K562 (cell line): ENCODE measurements at regions not wholly inside any gene's neighbourhood (a gene's known extent, or its start where the extent isn't known, plus 50 kb on each side); places are given as distances from the start of the nearest gene placed in this dataset.

ENCODE experiments used
- ATAC-seq: fragments of 200-7000 bp; cut with Tn5 transposase; 3 replicates; pipeline ENCODE4 v1.9.1; 2020; ENCODE audit warnings: moderate library complexity
- BruUV-seq: library from RNA; stranded (reverse); fragments of 400-500 nt; replicated peaks from 2 replicates; lab custom pipeline; 2021; lab: Mats Ljungman, UMichigan
- CTCF ChIA-PET: fragments of 300-600 bp; formaldehyde crosslinking; extraction: SDS; loops from one replicate; lab custom pipeline; 2021; ENCODE audit warnings: low intra/inter-chr PET ratio; lab: Yijun Ruan, JAX
- POLR2A ChIA-PET: fragments of 300-600, 350-650 bp; sonication (Branson Sonifier 250); formaldehyde crosslinking; extraction: SDS; loops from one replicate; lab custom pipeline; 2021; ENCODE audit warnings: antibody characterized with exemption, inconsistent platforms; lab: Yijun Ruan, JAX
- DNase-seq, 4 experiments: peaks; one replicate each; pipeline versions ENCODE4 v3.0.0 to v3.0.0-alpha.2; 2011 to 2018; ENCODE audit warnings: low spot score in 3 of 4, mixed read lengths in 3 of 4; ENCODE audit errors: extremely low read depth in 1 of 4
- FAIRE-seq: peaks from 2 replicates; lab custom pipeline; 2011; peaks lifted over from hg19 to GRCh38; lab: Jason Lieb, UNC
- H2AFZ ChIP-seq: 2 replicates; pipeline ENCODE4 v1.6.0; 2011; ENCODE audit warnings: low read depth, low read length, control low read depth, inconsistent platforms
- H3K27ac ChIP-seq: fragments of 200-600 bp; 3 replicates; pipeline ENCODE4 v1.8.0; 2011; ENCODE audit warnings: low read depth, mild to moderate bottlenecking, control low read depth, inconsistent platforms, low read length, moderate library complexity, mixed read lengths; ENCODE audit errors: extremely low read depth
- H3K27me3 ChIP-seq, 2 experiments: fragments of 300-600 bp in 1 of 2; 2 replicates in 1 of 2; 3 replicates in 1 of 2; pipeline versions ENCODE4 v1.6.0 to v1.8.0; 2011; ENCODE audit warnings: inconsistent platforms in 2 of 2, low read length in 2 of 2, mild to moderate bottlenecking in 1 of 2, mixed read lengths in 1 of 2, moderate library complexity in 1 of 2; ENCODE audit not compliant: control insufficient read depth in 2 of 2, insufficient read depth in 2 of 2
- H3K36me3 ChIP-seq: fragments of 300-600 bp; 3 replicates; pipeline ENCODE4 v1.8.0; 2011; ENCODE audit warnings: mild to moderate bottlenecking, low read length, inconsistent platforms; ENCODE audit not compliant: control insufficient read depth, insufficient read depth
- H3K4me1 ChIP-seq, 2 experiments: fragments of 200-600 bp in 1 of 2; replicated peaks in 1 of 2; 2 replicates in 1 of 2; 3 replicates in 1 of 2; pipeline versions ENCODE4 v1.5.1 to v1.8.0; 2011; ENCODE audit warnings: inconsistent platforms in 2 of 2, low read length in 2 of 2, mild to moderate bottlenecking in 1 of 2, mixed read lengths in 1 of 2, moderate library complexity in 1 of 2; ENCODE audit not compliant: control insufficient read depth in 2 of 2, insufficient read depth in 2 of 2
- H3K4me2 ChIP-seq: 2 replicates; pipeline ENCODE4 v1.6.1; 2011; ENCODE audit warnings: low read length, control low read depth, inconsistent platforms, mixed read lengths; ENCODE audit not compliant: insufficient read depth
- H3K4me3 ChIP-seq: fragments of 200-600 bp; sonication (generic), shearing (Covaris generic); 2 replicates; pipeline ENCODE4 v1.5.1; 2016; ENCODE audit warnings: control low read depth, inconsistent platforms
- H3K79me2 ChIP-seq: fragments of 200-600 bp; 3 replicates; pipeline ENCODE4 v1.8.0; 2011; ENCODE audit warnings: low read length, inconsistent platforms; ENCODE audit not compliant: control insufficient read depth, insufficient read depth
- H3K9ac ChIP-seq, 2 experiments: 2 replicates each; pipeline versions ENCODE4 v1.6.0 to v1.6.1; 2011; ENCODE audit warnings: low read depth in 2 of 2, low read length in 2 of 2, control low read depth in 1 of 2, inconsistent platforms in 1 of 2, mild to moderate bottlenecking in 1 of 2, mixed read lengths in 1 of 2; ENCODE audit not compliant: insufficient read depth in 1 of 2
- H3K9me1 ChIP-seq: one replicate; pipeline ENCODE4 v1.6.0; 2011; ENCODE audit warnings: inconsistent platforms, mild to moderate bottlenecking, low read length, moderate library complexity; ENCODE audit not compliant: control insufficient read depth, insufficient read depth
- H3K9me3 ChIP-seq: replicated peaks from 2 replicates; pipeline ENCODE4 v1.5.1; 2011; ENCODE audit warnings: low read depth, low read length, inconsistent platforms; ENCODE audit not compliant: control insufficient read depth, insufficient read depth
- H4K20me1 ChIP-seq: replicated peaks from 2 replicates; pipeline ENCODE4 v1.6.1; 2011; ENCODE audit warnings: low read length, inconsistent platforms, mixed read lengths; ENCODE audit not compliant: control insufficient read depth, insufficient read depth
- DNMT1 ChIP-seq: fragments of 450-650 bp; IDR thresholded peaks from 2 replicates; pipeline ENCODE4 v1.6.1; 2016; ENCODE audit warnings: antibody characterized with exemption, mild to moderate bottlenecking
- HNRNPUL1 ChIP-seq: fragments of 200-400 bp; formaldehyde crosslinking; IDR thresholded peaks from 2 replicates; pipeline ENCODE4 v1.6.1; 2017; ENCODE audit warnings: low read length
- NCOR1 ChIP-seq: fragments of 450-650 bp; IDR thresholded peaks from 2 replicates; pipeline ENCODE4 v1.6.1; 2016; ENCODE audit warnings: mild to moderate bottlenecking, moderate library complexity
- RFX1 ChIP-seq: fragments of 450-650 bp; IDR thresholded peaks from 2 replicates; pipeline ENCODE4 v1.6.1; 2016; ENCODE audit warnings: mild to moderate bottlenecking, moderate library complexity
- TAF15 ChIP-seq: fragments of 200-400 bp; formaldehyde crosslinking; IDR thresholded peaks from 2 replicates; pipeline ENCODE4 v1.6.1; 2017; ENCODE audit warnings: mild to moderate bottlenecking, low read depth, low read length, moderate library complexity
- YBX1 ChIP-seq: fragments of 450-650 bp; IDR thresholded peaks from 2 replicates; pipeline ENCODE4 v1.7.1; 2016; ENCODE audit warnings: mild to moderate bottlenecking
- WGBS: fragments of 100-300 bp; shearing (Covaris generic); methylation state at CpG from one replicate; pipeline ENCODE4 v1.1.6; 2016; ENCODE audit warnings: low coverage, mixed read lengths; ENCODE audit not compliant: insufficient coverage; ENCODE audit errors: missing lambda C conversion rate; 5-methylcytosine and 5-hydroxymethylcytosine counted together
- in situ Hi-C: fragments of 300-500 bp; cut with MboI; formaldehyde crosslinking; loops from 4 replicates; pipeline ENCODE4 v1.15.0; 2018; ENCODE audit warnings: inconsistent platforms, mixed read lengths
- intact Hi-C: fragments of 100-400 bp; cut with micrococcal nuclease; formaldehyde crosslinking; loops from 2 replicates; pipeline ENCODE4 v1.14.2; 2022
- TF ChIP-seq, protein P1 (sequence below): conservative IDR thresholded peaks from 2 replicates; pipeline ENCODE4 v1.6.1; 2011; ENCODE audit warnings: low read depth, mild to moderate bottlenecking, low read length; ENCODE audit not compliant: control insufficient read depth
- TF ChIP-seq, protein P2 (sequence below): sonication (generic); formaldehyde crosslinking; IDR thresholded peaks from 2 replicates; pipeline ENCODE4 v1.8.0; 2022; ENCODE audit warnings: mild to moderate bottlenecking, missing genetic modification reagents, borderline replicate concordance
- TF ChIP-seq, protein P3 (sequence below): fragments of 250-450 bp; sonication (Bioruptor Pico); IDR thresholded peaks from 2 replicates; pipeline ENCODE4 v1.8.0; 2022; ENCODE audit warnings: inconsistent platforms, mild to moderate bottlenecking, moderate library complexity, borderline replicate concordance

DNA sequence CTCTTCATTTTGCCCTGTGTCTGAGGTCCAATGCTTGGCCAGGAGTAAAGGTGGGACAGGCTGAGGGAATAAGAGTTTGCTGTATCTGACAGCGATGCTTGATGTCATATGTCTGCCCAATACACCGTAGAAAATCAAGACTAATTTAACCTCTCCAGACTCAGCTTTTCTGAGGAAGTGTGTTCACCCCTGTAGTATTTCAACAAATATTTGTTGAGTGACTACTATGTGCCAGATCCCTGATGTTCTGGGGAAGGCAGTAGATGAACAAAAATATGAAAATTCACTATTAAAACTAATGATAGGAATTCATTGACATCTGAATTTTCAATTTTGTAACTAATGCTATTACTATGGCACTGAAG lies 489.7 kb downstream of the EBF1 start (continued):
- TF ChIP-seq, protein P1, sequence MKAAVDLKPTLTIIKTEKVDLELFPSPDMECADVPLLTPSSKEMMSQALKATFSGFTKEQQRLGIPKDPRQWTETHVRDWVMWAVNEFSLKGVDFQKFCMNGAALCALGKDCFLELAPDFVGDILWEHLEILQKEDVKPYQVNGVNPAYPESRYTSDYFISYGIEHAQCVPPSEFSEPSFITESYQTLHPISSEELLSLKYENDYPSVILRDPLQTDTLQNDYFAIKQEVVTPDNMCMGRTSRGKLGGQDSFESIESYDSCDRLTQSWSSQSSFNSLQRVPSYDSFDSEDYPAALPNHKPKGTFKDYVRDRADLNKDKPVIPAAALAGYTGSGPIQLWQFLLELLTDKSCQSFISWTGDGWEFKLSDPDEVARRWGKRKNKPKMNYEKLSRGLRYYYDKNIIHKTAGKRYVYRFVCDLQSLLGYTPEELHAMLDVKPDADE: no peak

DNA sequence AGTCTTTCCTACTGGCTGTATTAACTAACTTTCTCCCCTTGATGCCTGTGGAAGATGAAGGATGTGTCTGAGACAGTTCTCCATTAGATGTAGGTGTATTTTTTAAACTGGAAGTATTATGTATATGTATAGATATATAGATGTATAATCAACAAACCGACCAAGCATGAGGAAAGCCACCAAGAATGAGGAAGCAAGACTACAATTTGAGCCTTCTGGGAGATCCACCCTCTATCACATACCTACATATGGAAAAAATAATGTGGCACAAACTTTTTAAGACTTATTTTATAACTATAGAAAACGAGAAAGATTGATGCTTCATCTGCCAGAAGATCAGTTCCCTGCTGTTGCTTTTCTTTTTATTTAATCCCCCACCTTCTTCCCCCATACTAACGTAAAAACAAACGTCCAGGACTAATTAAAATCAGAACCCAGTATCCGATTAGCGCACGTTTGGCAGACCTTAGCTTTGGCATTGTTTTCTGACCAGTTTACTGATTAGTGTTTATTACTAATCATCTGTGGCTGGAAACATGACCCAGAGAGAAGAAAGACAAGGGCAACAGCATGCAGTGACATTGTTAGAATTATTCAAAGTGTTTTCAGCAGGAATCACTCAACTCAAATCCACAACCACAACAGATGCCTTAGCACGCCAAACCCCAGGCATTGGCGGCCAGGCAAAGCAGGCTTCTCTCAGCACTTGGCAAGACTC lies 490.2 kb downstream of the EBF1 start:
- no peaks in the 10 kb centered on the region for H3K36me3 ChIP-seq
- FAIRE-seq (no peak), DNase-seq (no peak), ATAC-seq (no peak)
- H3K27ac ChIP-seq: no peak overlapping the region
- ChIA-PET POLR2A (no interaction called here), CTCF (no interaction called here)
- intact Hi-C loops: no loop called here
- no peaks in the 10 kb centered on the region for H3K79me2 ChIP-seq
- no peaks in the 10 kb centered on the region for H4K20me1 ChIP-seq
- H3K9me3 ChIP-seq: no peaks in the 10 kb centered on the region
- H3K9me1 ChIP-seq: no peaks in the 10 kb centered on the region
- WGBS: under 1% methylated on average over 9 of the region's 9 CpGs
- H3K9ac ChIP-seq: no peak overlapping the region
- no TSS peak for BruUV-seq
- H3K4me2 ChIP-seq: no peak overlapping the region
- H2AFZ ChIP-seq: no peak overlapping the region
- no peaks in the 10 kb centered on the region for H3K4me1 ChIP-seq
- TF ChIP-seq NCOR1 (no peak), HNRNPUL1 (no peak), DNMT1 (no peak), TAF15 (no peak), RFX1 (no peak), YBX1 (no peak)
- TF ChIP-seq, protein P2, sequence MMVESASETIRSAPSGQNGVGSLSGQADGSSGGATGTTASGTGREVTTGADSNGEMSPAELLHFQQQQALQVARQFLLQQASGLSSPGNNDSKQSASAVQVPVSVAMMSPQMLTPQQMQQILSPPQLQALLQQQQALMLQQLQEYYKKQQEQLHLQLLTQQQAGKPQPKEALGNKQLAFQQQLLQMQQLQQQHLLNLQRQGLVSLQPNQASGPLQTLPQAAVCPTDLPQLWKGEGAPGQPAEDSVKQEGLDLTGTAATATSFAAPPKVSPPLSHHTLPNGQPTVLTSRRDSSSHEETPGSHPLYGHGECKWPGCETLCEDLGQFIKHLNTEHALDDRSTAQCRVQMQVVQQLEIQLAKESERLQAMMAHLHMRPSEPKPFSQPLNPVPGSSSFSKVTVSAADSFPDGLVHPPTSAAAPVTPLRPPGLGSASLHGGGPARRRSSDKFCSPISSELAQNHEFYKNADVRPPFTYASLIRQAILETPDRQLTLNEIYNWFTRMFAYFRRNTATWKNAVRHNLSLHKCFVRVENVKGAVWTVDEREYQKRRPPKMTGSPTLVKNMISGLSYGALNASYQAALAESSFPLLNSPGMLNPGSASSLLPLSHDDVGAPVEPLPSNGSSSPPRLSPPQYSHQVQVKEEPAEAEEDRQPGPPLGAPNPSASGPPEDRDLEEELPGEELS: no peak
- TF ChIP-seq, protein P3, sequence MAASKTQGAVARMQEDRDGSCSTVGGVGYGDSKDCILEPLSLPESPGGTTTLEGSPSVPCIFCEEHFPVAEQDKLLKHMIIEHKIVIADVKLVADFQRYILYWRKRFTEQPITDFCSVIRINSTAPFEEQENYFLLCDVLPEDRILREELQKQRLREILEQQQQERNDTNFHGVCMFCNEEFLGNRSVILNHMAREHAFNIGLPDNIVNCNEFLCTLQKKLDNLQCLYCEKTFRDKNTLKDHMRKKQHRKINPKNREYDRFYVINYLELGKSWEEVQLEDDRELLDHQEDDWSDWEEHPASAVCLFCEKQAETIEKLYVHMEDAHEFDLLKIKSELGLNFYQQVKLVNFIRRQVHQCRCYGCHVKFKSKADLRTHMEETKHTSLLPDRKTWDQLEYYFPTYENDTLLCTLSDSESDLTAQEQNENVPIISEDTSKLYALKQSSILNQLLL: no peak
- no peaks in the 10 kb centered on the region for H3K27me3 ChIP-seq
- no peak overlapping the region for H3K4me3 ChIP-seq
- in situ Hi-C loops: no loop called here
